ENCODE measurements at regions not wholly inside any gene's neighbourhood (a gene's known extent, or its start where the extent isn't known, plus 50 kb on each side); places are given as distances from the start of the nearest gene placed in this dataset.

DNA sequence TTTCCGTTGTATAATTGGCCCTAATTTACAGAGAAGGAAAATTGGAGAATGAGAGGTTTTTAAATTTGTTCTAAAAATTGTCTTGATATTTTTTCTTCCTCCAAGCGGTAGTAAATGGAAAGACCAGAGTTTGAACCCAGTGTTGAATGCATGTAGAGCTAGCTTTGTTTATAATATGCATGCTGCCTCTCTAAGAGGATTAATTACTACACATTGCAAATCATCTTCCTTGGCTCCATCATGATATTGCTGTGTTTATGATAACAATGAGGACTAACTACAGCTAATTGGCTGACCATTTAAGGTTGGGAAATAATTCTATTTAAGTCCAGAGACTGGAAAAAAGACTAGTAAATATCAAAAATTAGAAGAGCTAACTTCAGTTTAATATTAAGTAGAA lies 338.5 kb downstream of the PLK2 start:
- H3K4me3 ChIP-seq (ENCODE audit: low read depth, low read length), result no peak overlapping the region
- DNase-seq (ENCODE audit: low read depth), result no peak
- TF ChIP-seq, protein P1, sequence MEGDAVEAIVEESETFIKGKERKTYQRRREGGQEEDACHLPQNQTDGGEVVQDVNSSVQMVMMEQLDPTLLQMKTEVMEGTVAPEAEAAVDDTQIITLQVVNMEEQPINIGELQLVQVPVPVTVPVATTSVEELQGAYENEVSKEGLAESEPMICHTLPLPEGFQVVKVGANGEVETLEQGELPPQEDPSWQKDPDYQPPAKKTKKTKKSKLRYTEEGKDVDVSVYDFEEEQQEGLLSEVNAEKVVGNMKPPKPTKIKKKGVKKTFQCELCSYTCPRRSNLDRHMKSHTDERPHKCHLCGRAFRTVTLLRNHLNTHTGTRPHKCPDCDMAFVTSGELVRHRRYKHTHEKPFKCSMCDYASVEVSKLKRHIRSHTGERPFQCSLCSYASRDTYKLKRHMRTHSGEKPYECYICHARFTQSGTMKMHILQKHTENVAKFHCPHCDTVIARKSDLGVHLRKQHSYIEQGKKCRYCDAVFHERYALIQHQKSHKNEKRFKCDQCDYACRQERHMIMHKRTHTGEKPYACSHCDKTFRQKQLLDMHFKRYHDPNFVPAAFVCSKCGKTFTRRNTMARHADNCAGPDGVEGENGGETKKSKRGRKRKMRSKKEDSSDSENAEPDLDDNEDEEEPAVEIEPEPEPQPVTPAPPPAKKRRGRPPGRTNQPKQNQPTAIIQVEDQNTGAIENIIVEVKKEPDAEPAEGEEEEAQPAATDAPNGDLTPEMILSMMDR (conservative IDR thresholded peaks at IDR 0.05; ENCODE audit: low read depth, low read length), result no peak

DNA sequence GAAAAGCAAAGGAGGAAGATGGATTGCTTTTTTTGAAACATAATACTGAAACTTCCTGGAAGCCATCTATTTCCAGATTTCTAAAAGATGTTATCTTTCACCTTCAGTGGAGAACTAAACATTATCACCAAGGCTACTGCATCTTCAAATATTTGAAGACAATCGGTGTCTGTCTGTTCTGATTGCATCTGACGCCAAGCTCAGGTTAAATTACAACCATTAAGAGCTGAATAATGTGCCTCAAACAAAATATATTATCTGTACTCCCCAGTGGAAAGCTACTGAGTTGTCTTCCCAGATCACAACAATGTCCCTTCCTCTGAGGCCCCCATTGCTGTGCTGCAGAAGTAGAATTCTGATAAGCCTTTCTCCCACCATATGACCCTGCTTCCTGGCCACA lies 342.3 kb downstream of the PLK2 start:
- no peak overlapping the region for H3K4me3 ChIP-seq (ENCODE audit: low read depth, low read length)
- TF ChIP-seq, protein P1 (conservative IDR thresholded peaks at IDR 0.05; ENCODE audit: low read depth, low read length), result no peak
- DNase-seq (ENCODE audit: low read depth), result no peak

- no peak overlapping the region for H3K4me3 ChIP-seq (ENCODE audit: low read depth, low read length)
- DNase-seq (ENCODE audit: low read depth), result no peak
- TF ChIP-seq, protein P1 (conservative IDR thresholded peaks at IDR 0.05; ENCODE audit: low read depth, low read length), result no peak
Observed at GRCh38 chr5:58116346-58116745, 343.5 kb downstream of the PLK2 start.

- no peak for DNase-seq (ENCODE audit: low read depth)
- TF ChIP-seq, protein P1 (conservative IDR thresholded peaks at IDR 0.05; ENCODE audit: low read depth, low read length), result no peak
- H3K4me3 ChIP-seq (ENCODE audit: low read depth, low read length), result no peak overlapping the region
Observed at GRCh38 chr5:58115811-58116210, 344.1 kb downstream of the PLK2 start.

GRCh38 chr5:58114324-58114723 lies 345.6 kb downstream of the PLK2 start:
- TF ChIP-seq, protein P1 (conservative IDR thresholded peaks at IDR 0.05; ENCODE audit: low read depth, low read length), result no peak
- DNase-seq (ENCODE audit: low read depth), result peak; percentile 36
- H3K4me3 ChIP-seq (ENCODE audit: low read depth, low read length), result no peak overlapping the region

DNA sequence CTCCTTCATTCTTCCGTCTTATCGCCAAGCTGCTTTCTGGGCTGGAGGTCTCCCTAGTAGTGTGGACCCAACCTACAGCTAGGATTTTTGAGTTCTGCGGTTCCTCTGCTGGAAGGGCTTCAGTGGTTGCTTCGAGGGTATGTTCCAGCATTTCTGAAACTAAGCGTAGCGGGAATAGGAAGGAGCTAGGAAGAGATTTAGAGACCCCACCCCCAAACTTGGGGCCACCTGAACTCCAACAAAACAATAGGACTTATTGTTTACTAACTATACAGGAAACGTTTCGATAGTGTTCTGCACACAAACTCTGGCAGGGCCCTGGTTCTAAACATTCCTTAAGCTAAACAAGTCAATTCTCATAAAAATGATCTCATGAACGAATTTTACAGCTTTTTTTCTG lies 346.7 kb downstream of the PLK2 start:
- no peak overlapping the region for H3K4me3 ChIP-seq (ENCODE audit: low read depth, low read length)
- TF ChIP-seq, protein P1 (conservative IDR thresholded peaks at IDR 0.05; ENCODE audit: low read depth, low read length), result no peak
- DNase-seq (ENCODE audit: low read depth), result no peak

- no peak overlapping the region for H3K4me3 ChIP-seq (ENCODE audit: low read depth, low read length)
- no peak for DNase-seq (ENCODE audit: low read depth)
- TF ChIP-seq, protein P1 (conservative IDR thresholded peaks at IDR 0.05; ENCODE audit: low read depth, low read length), result no peak
Observed at GRCh38 chr5:58108511-58108910, 351.4 kb downstream of the PLK2 start.
